GM18519 (cell line): ENCODE measurements at regions not wholly inside any gene's neighbourhood (a gene's known extent, or its start where the extent isn't known, plus 50 kb on each side); places are given as distances from the start of the nearest gene placed in this dataset.

Source experiments
- ATAC-seq: cut with Tn5 transposase; IDR thresholded peaks from one replicate; pipeline ENCODE4 v1.9.1; 2021; ENCODE audit warnings: mild to moderate bottlenecking, moderate library complexity; ENCODE audit not compliant: unreplicated experiment, low FRiP score

DNA sequence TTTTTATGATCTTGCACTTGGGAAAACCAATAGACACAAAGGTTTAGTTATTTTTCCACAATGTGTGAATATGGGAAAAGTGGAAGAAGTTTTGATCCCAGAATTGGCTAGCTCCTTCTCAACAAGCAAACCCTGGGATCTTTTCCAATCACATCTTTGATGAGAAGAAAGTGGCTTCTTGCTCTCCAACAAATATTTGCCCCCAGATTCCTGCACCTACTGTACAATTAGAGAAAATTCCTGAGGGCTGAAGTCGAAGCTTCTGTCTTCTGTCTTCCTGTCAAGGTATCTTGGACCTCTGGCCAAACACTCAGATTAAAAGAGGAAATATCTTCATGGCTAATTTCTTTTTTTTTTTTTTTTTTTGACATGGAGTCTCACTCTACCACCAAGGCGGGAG is 113.1 kb upstream of the SLC45A1 start:
- ATAC-seq: no peak

DNA sequence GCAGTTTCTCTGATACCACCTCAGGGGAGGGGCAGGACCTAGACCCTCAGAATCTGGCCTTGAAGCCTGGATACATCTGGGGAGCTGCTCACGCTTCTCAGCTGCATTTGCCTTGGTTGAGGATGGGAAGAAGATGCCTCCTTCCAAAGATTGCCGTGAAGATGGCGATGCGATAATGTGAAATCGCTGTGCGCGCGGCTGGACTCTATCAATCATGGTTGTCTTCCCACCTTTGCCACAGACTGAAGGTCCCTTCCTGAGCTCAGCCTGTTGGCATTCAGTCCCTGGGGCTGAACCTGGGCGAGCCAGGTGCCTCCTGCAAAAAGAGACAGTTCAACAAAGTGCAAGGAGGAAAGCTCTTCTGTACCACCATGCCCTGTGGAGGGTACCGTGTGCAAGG is 114.4 kb upstream of the SLC45A1 start:
- ATAC-seq: no peak

DNA sequence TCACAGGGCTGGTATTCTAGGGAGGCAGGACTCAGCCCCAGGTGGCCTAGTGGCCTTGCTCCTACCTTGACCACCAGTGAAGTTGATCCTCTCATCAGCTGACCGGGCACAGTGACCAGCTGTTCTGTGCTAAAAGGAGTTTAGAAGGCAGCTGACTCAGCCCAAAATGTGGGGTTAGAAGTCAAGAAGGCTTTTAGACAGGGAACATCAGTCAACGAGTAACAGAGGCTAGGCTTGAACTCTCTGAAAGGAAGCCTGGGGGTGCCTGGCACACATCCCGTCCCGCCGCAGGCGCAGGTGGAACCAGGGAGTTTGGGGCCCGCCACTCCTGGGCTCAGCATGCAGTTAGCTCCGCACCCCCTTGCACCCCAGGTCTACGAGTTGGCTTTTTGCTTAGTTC is 114.9 kb upstream of the SLC45A1 start:
- no peak for ATAC-seq

DNA sequence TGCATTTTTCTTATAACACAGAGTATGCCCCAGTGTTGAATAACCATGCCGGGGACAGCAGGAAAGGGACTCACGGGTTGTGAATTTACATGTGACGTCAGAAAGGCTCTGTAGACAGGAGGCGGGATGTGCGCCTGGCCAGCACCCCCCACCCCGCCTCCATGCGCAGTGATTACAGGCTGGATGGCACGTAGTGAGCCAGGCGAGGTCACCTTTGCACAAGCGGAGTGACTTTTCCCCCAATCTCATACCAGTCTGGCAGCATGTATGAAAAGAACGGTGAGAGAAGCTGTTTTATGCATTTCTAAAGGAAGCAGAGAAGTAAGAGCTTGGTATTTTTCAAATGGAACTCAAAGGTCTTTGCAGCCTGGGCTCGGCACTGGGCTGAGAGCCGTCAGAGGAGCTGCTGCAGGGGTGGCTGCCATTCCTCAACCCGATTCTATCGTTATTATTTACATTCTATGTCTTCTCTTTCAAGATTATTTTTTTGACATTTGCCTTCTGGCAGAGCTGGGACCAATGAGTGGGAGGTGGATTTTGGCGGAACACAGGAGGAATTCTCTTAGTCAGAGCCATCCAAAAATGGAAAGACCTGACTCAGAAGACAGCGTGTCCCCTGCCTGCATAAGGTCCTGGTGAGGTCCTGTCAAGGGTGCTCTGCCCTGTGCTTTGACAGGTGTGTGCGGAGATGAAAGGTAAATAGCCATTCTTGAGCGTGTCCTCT is 115.6 kb upstream of the SLC45A1 start:
- no peak for ATAC-seq

DNA sequence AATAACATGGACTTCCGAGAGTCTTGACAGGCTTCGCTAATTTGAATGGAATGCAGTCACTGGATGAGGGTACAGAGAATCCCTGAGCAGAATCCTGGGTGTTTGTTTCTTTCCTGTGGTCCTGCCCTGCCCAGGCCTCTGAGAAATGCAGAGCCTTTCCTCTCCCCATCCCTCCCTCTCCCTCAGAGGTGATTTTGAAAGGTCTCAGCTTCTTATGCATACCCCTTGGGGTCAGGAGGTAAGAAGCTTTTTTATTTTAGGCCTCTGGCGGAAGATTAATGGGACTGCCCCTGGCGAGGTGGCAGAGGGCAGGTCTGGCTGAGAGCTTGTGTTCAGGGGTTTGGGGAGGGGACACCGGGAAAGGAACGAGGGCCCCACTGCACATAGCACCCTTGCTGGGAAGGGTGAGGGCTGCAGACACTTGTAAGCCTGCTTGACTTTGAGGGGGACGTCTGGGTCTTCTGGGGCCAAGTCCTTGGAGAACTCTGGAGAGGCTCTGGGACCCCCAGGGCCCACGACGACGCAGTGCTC is 116.5 kb upstream of the SLC45A1 start:
- no peak for ATAC-seq

GRCh38 chr1:8200317-8201115 is 117.4 kb upstream of the SLC45A1 start:
- ATAC-seq: no peak

DNA sequence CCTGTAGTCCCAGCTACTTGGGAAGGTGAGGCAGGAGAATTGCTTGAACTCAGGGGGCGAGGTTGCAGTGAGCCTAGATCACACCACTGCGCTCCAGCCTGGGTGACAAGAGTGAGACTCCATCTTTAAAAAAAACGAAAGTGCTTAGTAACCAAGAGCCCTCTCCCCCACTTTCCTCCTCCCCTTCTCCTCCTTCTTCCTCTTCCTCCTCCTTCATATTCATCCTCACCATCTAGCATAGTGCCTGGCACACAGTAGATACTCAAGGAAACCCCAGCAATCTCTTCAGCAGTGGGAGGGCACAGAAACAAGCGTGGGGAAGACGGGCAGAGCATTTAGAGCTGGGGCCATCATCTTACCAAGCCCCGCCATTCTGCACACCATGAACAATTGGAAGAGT is 119.4 kb upstream of the SLC45A1 start:
- ATAC-seq: no peak

- no peak for ATAC-seq
Measured at GRCh38 chr1:8197493-8198282, 120.2 kb upstream of the SLC45A1 start.

GRCh38 chr1:8194481-8195227 is 123.3 kb upstream of the SLC45A1 start:
- ATAC-seq: no peak

- ATAC-seq: no peak
Measured at GRCh38 chr1:8193840-8194406, 124.0 kb upstream of the SLC45A1 start.

DNA sequence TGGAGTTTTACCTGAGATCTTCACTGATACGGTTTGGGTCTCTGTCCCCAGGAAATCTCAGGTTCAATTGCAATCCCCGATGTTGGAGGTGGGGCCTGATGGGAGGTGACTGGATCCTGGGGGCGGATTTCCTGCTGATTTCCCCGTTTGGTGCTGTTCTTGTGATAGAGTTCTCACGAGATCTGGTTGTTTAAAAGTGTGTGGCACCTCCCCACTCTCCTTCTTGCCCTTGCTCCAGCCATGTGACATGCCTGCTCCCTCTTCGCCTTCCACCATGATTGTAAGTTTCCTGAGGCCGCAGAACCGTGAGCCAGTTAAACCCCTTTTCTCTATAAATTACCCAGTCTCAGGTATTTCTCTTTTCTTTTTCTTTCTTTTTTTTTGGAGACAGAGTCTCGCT is 126.4 kb upstream of the SLC45A1 start:
- ATAC-seq: no peak

DNA sequence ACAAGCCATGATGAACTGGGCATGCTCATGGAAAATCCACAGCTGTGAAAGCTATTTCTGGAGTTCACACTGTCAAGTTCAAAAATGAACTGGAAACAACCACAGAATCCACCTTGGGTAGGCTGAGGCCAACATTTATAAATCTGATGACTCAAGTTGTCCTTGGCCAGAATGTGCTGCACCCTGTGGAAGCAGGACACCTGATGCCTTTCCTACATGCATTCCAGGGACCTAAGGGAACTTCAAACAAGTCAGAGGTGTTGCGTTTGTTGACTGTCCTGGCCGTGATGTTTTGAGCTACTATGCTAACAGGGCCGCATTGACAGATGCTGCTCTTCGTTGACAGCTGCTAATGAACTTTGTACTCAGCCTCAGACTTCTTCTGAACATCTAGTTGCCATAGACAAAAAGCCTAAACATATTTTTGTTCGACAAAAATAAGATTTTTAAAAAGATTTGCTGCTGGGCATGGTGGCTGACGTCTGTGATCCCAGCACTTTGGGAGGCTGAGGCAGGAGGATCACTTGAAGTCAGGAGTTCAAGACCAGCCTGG is 127.9 kb upstream of the SLC45A1 start:
- no peak for ATAC-seq

DNA sequence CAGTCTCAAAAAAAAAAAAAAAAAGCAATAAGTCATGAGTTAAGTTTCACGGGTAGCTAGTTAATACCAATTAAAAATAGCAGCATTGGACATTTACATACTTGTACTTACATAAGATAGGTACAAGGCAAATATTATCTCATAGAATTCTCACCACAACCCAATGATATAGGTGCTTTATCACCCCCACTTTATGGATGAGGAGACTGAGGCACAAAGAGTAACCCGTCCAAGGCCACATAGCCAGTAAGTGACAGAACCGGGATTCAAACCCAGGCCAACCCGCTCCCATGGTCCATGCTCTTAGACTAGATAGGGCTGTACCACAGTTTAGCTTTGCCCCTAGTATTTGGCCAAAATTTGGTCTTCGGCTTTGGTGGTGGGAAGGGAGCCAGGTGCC is 132.5 kb upstream of the SLC45A1 start:
- ATAC-seq: no peak

DNA sequence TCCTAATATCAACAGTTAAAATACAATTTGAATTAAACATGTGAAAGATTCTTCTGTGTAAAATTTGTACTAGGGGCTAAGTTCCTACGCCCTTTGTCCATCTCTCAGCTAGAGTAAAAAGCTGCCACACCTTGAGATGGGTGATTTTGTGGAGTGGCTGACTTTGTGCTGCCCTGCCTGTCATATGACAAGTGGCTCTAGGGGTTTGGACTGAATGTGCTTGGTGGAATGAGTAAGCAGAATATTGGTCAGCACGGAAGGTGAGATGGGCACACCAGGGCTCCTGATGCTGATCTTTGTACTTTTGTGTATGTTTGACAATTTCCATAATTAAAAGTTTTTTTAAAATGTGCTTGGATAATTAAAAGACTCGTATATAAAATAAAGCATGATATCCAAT is 133.6 kb upstream of the SLC45A1 start:
- no peak for ATAC-seq

DNA sequence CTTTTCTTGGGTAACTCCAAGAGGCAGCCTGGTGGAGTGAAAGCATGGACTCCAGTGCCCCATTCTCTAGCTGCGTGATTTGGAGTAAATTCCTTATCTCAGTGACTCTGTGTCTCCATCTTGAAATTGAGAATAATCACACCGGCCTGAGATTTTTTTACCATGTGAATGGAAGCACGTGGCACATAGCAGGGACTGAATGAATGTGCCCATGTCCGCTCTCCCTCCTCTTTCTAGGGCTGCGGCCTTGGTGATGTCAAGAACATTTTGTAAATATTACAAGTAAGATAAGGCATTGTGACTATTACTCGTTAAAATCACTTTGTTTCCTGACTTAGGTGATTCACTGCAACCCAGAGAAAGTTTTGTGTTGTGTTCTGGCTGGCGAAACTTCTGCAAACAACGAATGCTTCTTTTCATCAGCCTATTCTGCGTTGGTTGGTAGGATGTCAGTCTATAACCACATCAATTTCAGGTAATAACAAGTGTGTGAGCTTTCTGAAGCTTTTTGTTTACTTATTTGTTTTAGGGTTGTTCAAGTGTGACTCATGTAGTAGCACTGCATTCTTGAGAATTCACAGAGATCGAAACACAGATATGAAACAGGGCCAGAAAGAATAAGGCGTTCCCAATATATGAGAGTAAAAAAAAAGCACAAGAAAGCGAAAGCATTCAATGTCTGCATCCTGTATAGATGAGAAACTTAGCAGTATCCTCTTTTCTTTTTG is 135.7 kb upstream of the SLC45A1 start:
- ATAC-seq: no peak

DNA sequence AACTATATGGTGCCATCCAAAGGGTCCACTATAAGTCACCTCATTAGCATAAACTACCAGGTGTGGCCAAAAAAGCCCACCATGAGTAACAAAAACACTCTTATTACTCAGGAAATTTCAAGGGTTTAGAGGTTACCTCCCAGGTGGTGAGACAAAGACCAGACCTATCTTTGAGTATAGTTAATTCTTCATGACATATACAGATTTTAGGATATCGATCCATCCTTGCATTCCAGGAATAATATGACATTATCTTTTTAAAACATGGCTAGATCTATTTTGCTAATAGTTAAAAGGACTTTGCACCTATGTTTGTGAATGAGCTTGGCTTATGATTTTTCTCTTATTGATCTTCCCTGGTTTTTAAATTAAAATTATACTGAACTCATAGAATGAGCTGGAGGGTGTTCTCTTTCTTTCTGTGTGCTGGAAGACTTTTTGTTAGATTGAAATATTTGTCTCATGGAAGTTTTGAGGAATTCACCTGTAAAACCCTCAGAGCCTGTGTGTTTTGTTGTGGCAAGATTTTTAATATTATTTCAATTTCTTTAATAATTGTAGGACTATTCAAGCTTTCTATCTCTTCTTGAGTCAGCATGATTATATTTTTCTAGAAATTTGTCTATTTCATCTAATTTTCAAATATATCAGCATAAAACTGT is 138.7 kb upstream of the SLC45A1 start:
- no peak for ATAC-seq

GRCh38 chr1:8176279-8176678 is 141.6 kb upstream of the SLC45A1 start:
- no peak for ATAC-seq

GRCh38 chr1:8174807-8175206 is 143.1 kb upstream of the SLC45A1 start:
- no peak for ATAC-seq
